GM19240 (cell line): ENCODE measurements at regions not wholly inside any gene's neighbourhood (a gene's known extent, or its start where the extent isn't known, plus 50 kb on each side); places are given as distances from the start of the nearest gene placed in this dataset.

Experiments used
- DNase-seq: peaks from one replicate; pipeline ENCODE4 v3.0.0; 2011; ENCODE audit warnings: low spot score; ENCODE audit not compliant: insufficient read length

GRCh38 chr9:129287619-129288305, 109.7 kb upstream of the IER5L start:
- DNase-seq = no peak

- no peak for DNase-seq
These were observed 108.1 kb upstream of the IER5L start for GRCh38 chr9:129285979-129286772.

GRCh38 chr9:129285382-129285781, 107.3 kb upstream of the IER5L start:
- no peak for DNase-seq

GRCh38 chr9:129284607-129285291, 106.7 kb upstream of the IER5L start:
- DNase-seq = no peak

GRCh38 chr9:129283705-129284606, 105.9 kb upstream of the IER5L start:
- no peak for DNase-seq

GRCh38 chr9:129283291-129283691, 105.2 kb upstream of the IER5L start:
- no peak for DNase-seq

GRCh38 chr9:129282731-129283211, 104.7 kb upstream of the IER5L start:
- no peak for DNase-seq

GRCh38 chr9:129282272-129282671, 104.2 kb upstream of the IER5L start:
- no peak for DNase-seq

- no peak for DNase-seq
These were observed 103.6 kb upstream of the IER5L start for GRCh38 chr9:129281506-129282145.

- no peak for DNase-seq
These were observed 102.7 kb upstream of the IER5L start for GRCh38 chr9:129280623-129281271.

- DNase-seq = no peak
These were observed 102.2 kb upstream of the IER5L start for GRCh38 chr9:129280236-129280622.

GRCh38 chr9:129278391-129279237, 100.6 kb upstream of the IER5L start:
- no peak for DNase-seq

- DNase-seq = no peak
These were observed 98.6 kb upstream of the IER5L start for GRCh38 chr9:129276486-129277230.

GRCh38 chr9:129275626-129276247, 97.7 kb upstream of the IER5L start:
- DNase-seq = no peak

GRCh38 chr9:129273941-129274684, 96.1 kb upstream of the IER5L start:
- DNase-seq = no peak

GRCh38 chr9:129273136-129273895, 95.3 kb upstream of the IER5L start:
- DNase-seq = no peak
